Osteoblast (primary cell): ENCODE measurements at regions not wholly inside any gene's neighbourhood (a gene's known extent, or its start where the extent isn't known, plus 50 kb on each side); places are given as distances from the start of the nearest gene placed in this dataset.

ENCODE experiments used
- DNase-seq: peaks from one replicate; pipeline ENCODE4 v3.0.0; 2011; ENCODE audit warnings: low spot score, mixed read lengths; ENCODE audit not compliant: insufficient read length; ENCODE audit errors: missing footprints
- H2AFZ ChIP-seq: 2 replicates; pipeline ENCODE4 v1.6.0; 2011; ENCODE audit warnings: mild to moderate bottlenecking, low read length
- H3K27ac ChIP-seq: 2 replicates; pipeline ENCODE4 v1.5.1; 2011; ENCODE audit warnings: mild to moderate bottlenecking, low read depth, low read length, moderate library complexity
- H3K27me3 ChIP-seq: 2 replicates; pipeline ENCODE4 v1.6.0; 2012; ENCODE audit warnings: mild to moderate bottlenecking, control low read depth, inconsistent platforms, low read length, moderate library complexity; ENCODE audit not compliant: insufficient read depth
- H3K36me3 ChIP-seq: 2 replicates; pipeline ENCODE4 v1.5.1; 2011; ENCODE audit warnings: mild to moderate bottlenecking, low read length, control low read depth, moderate library complexity; ENCODE audit not compliant: insufficient read depth
- H3K4me1 ChIP-seq: 2 replicates; pipeline ENCODE4 v1.5.1; 2011; ENCODE audit warnings: mild to moderate bottlenecking, low read length, control low read depth, moderate library complexity; ENCODE audit not compliant: insufficient read depth
- H3K4me2 ChIP-seq: 2 replicates; pipeline ENCODE4 v1.6.0; 2011; ENCODE audit warnings: mild to moderate bottlenecking, low read length; ENCODE audit not compliant: insufficient read depth
- H3K4me3 ChIP-seq: fragments of 200-600 bp; sonication (generic); 3 replicates; pipeline ENCODE4 v1.5.1; 2012; ENCODE audit warnings: mild to moderate bottlenecking, low read length, inconsistent platforms; ENCODE audit not compliant: insufficient read depth
- H3K79me2 ChIP-seq: 2 replicates; pipeline ENCODE4 v1.6.0; 2012; ENCODE audit warnings: mild to moderate bottlenecking, low read length, control low read depth, inconsistent platforms; ENCODE audit not compliant: insufficient read depth
- H3K9me3 ChIP-seq: 2 replicates; pipeline ENCODE4 v1.5.1; 2011; ENCODE audit warnings: low read depth, low read length, control low read depth
- H4K20me1 ChIP-seq: 2 replicates; pipeline ENCODE4 v1.6.0; 2012; ENCODE audit warnings: mild to moderate bottlenecking, low read length, control low read depth; ENCODE audit not compliant: insufficient read depth
- TF ChIP-seq, protein P1 (sequence below): IDR thresholded peaks from 2 replicates; pipeline ENCODE4 v1.5.1; 2011; ENCODE audit warnings: mild to moderate bottlenecking, low read depth, low read length, moderate library complexity; ENCODE audit errors: extremely low read depth

DNA sequence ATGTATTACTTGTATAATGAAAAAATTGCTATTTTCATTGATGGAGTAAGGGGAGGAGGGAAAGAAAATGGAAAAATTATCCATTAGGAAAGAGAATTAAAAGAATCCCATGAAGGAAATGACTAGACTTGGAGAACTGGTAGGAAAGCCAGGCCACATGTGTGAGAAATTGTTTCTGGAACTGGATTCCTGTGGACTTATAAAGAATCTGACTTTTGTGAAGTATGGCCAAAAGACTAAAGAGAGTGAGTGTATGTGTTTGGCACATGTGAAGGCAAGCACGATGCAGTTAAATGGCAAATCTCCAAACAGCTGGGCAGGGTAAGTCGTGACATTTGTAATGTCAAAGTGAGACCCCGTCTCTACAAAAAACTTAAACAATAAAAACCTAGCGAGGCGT is 89.4 kb downstream of the MTX3 start:
- Histone ChIP-seq H3K9me3 (no peaks in the 10 kb centered on the region), H3K4me2 (no peak overlapping the region), H2AFZ (no peak overlapping the region), H3K79me2 (no peaks in the 10 kb centered on the region), H3K27me3 (no peaks in the 10 kb centered on the region), H3K4me1 (no peaks in the 10 kb centered on the region), H3K36me3 (no peaks in the 10 kb centered on the region), H4K20me1 (no peaks in the 10 kb centered on the region), H3K4me3 (no peak overlapping the region), H3K27ac (no peak overlapping the region)
- TF ChIP-seq, protein P1, sequence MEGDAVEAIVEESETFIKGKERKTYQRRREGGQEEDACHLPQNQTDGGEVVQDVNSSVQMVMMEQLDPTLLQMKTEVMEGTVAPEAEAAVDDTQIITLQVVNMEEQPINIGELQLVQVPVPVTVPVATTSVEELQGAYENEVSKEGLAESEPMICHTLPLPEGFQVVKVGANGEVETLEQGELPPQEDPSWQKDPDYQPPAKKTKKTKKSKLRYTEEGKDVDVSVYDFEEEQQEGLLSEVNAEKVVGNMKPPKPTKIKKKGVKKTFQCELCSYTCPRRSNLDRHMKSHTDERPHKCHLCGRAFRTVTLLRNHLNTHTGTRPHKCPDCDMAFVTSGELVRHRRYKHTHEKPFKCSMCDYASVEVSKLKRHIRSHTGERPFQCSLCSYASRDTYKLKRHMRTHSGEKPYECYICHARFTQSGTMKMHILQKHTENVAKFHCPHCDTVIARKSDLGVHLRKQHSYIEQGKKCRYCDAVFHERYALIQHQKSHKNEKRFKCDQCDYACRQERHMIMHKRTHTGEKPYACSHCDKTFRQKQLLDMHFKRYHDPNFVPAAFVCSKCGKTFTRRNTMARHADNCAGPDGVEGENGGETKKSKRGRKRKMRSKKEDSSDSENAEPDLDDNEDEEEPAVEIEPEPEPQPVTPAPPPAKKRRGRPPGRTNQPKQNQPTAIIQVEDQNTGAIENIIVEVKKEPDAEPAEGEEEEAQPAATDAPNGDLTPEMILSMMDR = no peak
- DNase-seq = no peak

DNA sequence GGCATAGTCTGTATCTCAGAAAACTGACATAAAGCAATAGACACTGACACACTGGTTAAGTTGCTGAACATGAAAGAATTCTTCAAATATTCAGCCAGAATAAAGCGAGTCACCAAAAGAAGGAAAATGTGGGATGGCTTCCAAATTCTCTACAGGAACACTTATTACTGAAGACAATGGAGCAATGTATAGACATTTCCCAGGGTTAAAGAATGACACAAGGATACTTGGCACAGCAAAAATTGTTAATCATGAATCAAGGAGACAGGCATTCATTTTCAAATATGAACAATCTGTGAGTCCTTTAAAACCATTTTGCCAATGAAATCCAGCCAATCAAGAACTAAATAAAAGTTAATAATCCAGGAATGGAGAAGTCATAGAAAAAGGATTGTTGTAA is 92.5 kb downstream of the MTX3 start:
- Histone ChIP-seq H3K36me3 (no peaks in the 10 kb centered on the region), H3K4me1 (no peaks in the 10 kb centered on the region), H4K20me1 (no peaks in the 10 kb centered on the region), H3K27me3 (peaks cover 19% of the 10 kb centered on the region), H3K79me2 (no peaks in the 10 kb centered on the region), H3K9me3 (no peaks in the 10 kb centered on the region), H2AFZ (no peak overlapping the region), H3K4me3 (no peak overlapping the region), H3K27ac (no peak overlapping the region), H3K4me2 (no peak overlapping the region)
- TF ChIP-seq, protein P1 = no peak
- no peak for DNase-seq

DNA sequence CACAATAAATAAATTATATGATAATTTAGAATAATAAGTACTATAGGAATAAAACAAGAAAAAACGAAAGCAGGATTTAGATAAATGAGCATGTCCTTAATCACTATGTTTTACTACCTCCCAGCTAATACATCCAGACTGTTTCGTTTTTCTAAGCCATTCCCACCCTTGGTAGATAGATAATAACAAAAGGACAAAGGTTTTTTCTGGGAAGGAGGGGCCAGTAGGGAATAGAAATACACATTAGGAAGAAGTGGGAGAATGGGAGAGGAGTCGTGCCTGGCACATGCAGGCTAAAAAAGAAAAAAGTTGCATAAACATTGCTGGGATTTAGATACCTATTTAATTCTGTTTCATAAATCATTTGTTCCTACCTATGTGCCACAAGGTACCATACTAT is 97.1 kb downstream of the MTX3 start:
- DNase-seq = no peak
- no peaks in the 10 kb centered on the region for H3K9me3 ChIP-seq
- no peak overlapping the region for H3K4me2 ChIP-seq
- TF ChIP-seq, protein P1 = no peak
- no peaks in the 10 kb centered on the region for H3K36me3 ChIP-seq
- no peak overlapping the region for H3K27ac ChIP-seq
- H3K4me3 ChIP-seq = no peak overlapping the region
- H3K79me2 ChIP-seq = no peaks in the 10 kb centered on the region
- no peaks in the 10 kb centered on the region for H4K20me1 ChIP-seq
- H3K4me1 ChIP-seq = no peaks in the 10 kb centered on the region
- H2AFZ ChIP-seq = no peak overlapping the region
- peaks cover 45% of the 10 kb centered on the region for H3K27me3 ChIP-seq

DNA sequence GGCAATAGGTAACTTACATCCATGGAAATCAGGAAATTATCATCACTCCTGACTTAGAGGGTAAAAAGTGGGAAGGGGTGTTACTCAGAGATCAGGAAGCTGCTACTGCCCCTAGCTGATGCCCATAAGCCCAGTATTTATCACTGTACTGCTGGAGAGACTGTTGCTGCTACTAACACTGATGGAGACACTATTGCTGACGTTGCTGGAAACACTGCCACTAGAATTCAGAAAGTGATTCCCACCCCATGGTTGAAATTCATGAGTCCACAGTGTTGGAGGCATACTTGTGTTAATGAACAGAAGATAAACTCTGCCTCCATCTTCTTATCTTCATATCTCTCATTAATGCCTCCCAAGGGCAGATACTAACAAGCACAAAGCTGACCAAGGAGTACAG is 97.6 kb downstream of the MTX3 start:
- TF ChIP-seq, protein P1 = no peak
- Histone ChIP-seq H3K4me3 (no peak overlapping the region), H3K79me2 (no peaks in the 10 kb centered on the region), H3K27me3 (peaks cover 45% of the 10 kb centered on the region), H3K4me1 (no peaks in the 10 kb centered on the region), H4K20me1 (no peaks in the 10 kb centered on the region), H2AFZ (no peak overlapping the region), H3K27ac (no peak overlapping the region), H3K36me3 (no peaks in the 10 kb centered on the region), H3K4me2 (no peak overlapping the region), H3K9me3 (no peaks in the 10 kb centered on the region)
- no peak for DNase-seq
